HepG2 (cell line): ENCODE measurements at regions not wholly inside any gene's neighbourhood (a gene's known extent, or its start where the extent isn't known, plus 50 kb on each side); places are given as distances from the start of the nearest gene placed in this dataset.

Experiments
- ATAC-seq: fragments of 200-7000 bp; cut with Tn5 transposase; 3 replicates; pipeline ENCODE4 v1.9.1; 2020; ENCODE audit warnings: mild to moderate bottlenecking, moderate library complexity
- BruUV-seq: library from RNA; stranded (reverse); fragments of 400-500 nt; replicated peaks from 2 replicates; lab custom pipeline; 2021; lab: Mats Ljungman, UMichigan
- CTCF ChIA-PET: fragments of 300-600 bp; formaldehyde crosslinking; extraction: SDS; loops from one replicate; lab custom pipeline; 2021; ENCODE audit warnings: low total read pairs, inconsistent platforms, low intra/inter-chr PET ratio; lab: Yijun Ruan, JAX
- POLR2A ChIA-PET: fragments of 350-600 bp; sonication (Branson Sonifier 250); formaldehyde crosslinking; loops from one replicate; lab custom pipeline; 2020; ENCODE audit warnings: antibody characterized with exemption, inconsistent platforms; lab: Yijun Ruan, JAX
- DNase-seq: peaks from one replicate; pipeline ENCODE4 v3.0.0-alpha.2; 2015; ENCODE audit warnings: low spot score
- FAIRE-seq: peaks from 3 replicates; lab custom pipeline; 2011; peaks lifted over from hg19 to GRCh38; lab: Jason Lieb, UNC
- H2AFZ ChIP-seq: one replicate; pipeline ENCODE4 v1.6.1; 2011; ENCODE audit warnings: low read length, inconsistent platforms
- H3K27ac ChIP-seq: fragments of 300-600 bp; 3 replicates; pipeline ENCODE4 v1.8.0; 2011; ENCODE audit warnings: mixed run types, mild to moderate bottlenecking, mixed read lengths, low read length, inconsistent platforms; ENCODE audit not compliant: insufficient read depth; ENCODE audit errors: extremely low read length
- H3K27me3 ChIP-seq, 2 experiments: fragments of 200-600 bp in 1 of 2; 2 replicates in 1 of 2; 3 replicates in 1 of 2; pipeline versions ENCODE4 v1.6.0 to v1.8.0; 2011; ENCODE audit warnings: low read length in 2 of 2, mild to moderate bottlenecking in 2 of 2, moderate library complexity in 2 of 2, inconsistent platforms in 1 of 2; ENCODE audit not compliant: insufficient read depth in 2 of 2, control insufficient read depth in 1 of 2
- H3K36me3 ChIP-seq, 2 experiments: fragments of 200-600 bp in 1 of 2; replicated peaks in 1 of 2; 2 replicates in 1 of 2; 3 replicates in 1 of 2; pipeline versions ENCODE4 v1.5.1 to v1.8.0; 2011; ENCODE audit warnings: low read length in 2 of 2, inconsistent platforms in 1 of 2; ENCODE audit not compliant: insufficient read depth in 2 of 2, control insufficient read depth in 1 of 2
- H3K4me1 ChIP-seq: 2 replicates; pipeline ENCODE4 v1.5.1; 2012; ENCODE audit warnings: low read length, inconsistent platforms; ENCODE audit not compliant: insufficient read depth
- H3K4me2 ChIP-seq: 2 replicates; pipeline ENCODE4 v1.6.0; 2011; ENCODE audit warnings: low read depth, low read length, inconsistent platforms
- H3K4me3 ChIP-seq, 3 experiments: fragments of 200-600 bp in 1 of 3; sonication (generic), shearing (Covaris generic) in 1 of 3; replicated peaks in 1 of 3; 2 replicates each; pipeline ENCODE4 v1.5.1; 2011 to 2016; ENCODE audit warnings: low read length in 3 of 3, inconsistent platforms in 2 of 3, low read depth in 2 of 3, mild to moderate bottlenecking in 2 of 3, control low read depth in 1 of 3, mixed read lengths in 1 of 3; ENCODE audit not compliant: insufficient read depth in 1 of 3
- H3K79me2 ChIP-seq: one replicate; pipeline ENCODE4 v1.6.1; 2011; ENCODE audit warnings: low read length, inconsistent platforms; ENCODE audit not compliant: insufficient read depth
- H3K9ac ChIP-seq: 2 replicates; pipeline ENCODE4 v1.6.0; 2011; ENCODE audit warnings: mild to moderate bottlenecking, low read depth, low read length, inconsistent platforms; ENCODE audit not compliant: insufficient read depth
- H3K9me3 ChIP-seq: 2 replicates; pipeline ENCODE4 v1.5.1; 2012; ENCODE audit warnings: mild to moderate bottlenecking, low read length
- H4K20me1 ChIP-seq: 2 replicates; pipeline ENCODE4 v1.6.0; 2011; ENCODE audit warnings: inconsistent platforms, mild to moderate bottlenecking, low read length, moderate library complexity; ENCODE audit not compliant: insufficient read depth
- AGO1 ChIP-seq: fragments of 200-400 bp; formaldehyde crosslinking; IDR thresholded peaks from 2 replicates; pipeline ENCODE4 v1.6.1; 2017; ENCODE audit warnings: mild to moderate bottlenecking, low read depth, low read length, moderate library complexity; ENCODE audit not compliant: poor library complexity, severe bottlenecking
- BRCA1 ChIP-seq: sonication (generic); formaldehyde crosslinking; IDR thresholded peaks from 2 replicates; pipeline ENCODE4 v1.4.0; 2020; ENCODE audit warnings: missing genetic modification reagents
- EEA1 ChIP-seq: sonication (generic); formaldehyde crosslinking; IDR thresholded peaks from 2 replicates; pipeline ENCODE4 v1.5.1; 2020; ENCODE audit warnings: mild to moderate bottlenecking, missing genetic modification reagents, borderline replicate concordance
- GABPA ChIP-seq, 2 experiments: IDR thresholded peaks; 2 replicates each; pipeline ENCODE4 v1.6.1; 2011 to 2016; ENCODE audit warnings: low read depth in 2 of 2, low read length in 1 of 2, missing biosample characterization in 1 of 2, missing genetic modification characterization in 1 of 2
- HNRNPH1 ChIP-seq: fragments of 200-400 bp; formaldehyde crosslinking; optimal IDR thresholded peaks from 2 replicates; pipeline ENCODE3; 2017; ENCODE audit warnings: mild to moderate bottlenecking, low read depth, low read length
- KDM5A ChIP-seq: fragments of 200-600 bp; sonication (generic); IDR thresholded peaks from 2 replicates; pipeline ENCODE4 v1.7.0; 2018; ENCODE audit warnings: antibody characterized with exemption, mild to moderate bottlenecking, low read length, borderline replicate concordance
- KDM6A ChIP-seq: IDR thresholded peaks from 2 replicates; pipeline ENCODE4 v1.6.1; 2016; ENCODE audit warnings: low read depth
- KLF15 ChIP-seq: sonication (generic); formaldehyde crosslinking; IDR thresholded peaks from 2 replicates; pipeline ENCODE4 v1.8.1; 2023; ENCODE audit warnings: borderline replicate concordance, mild to moderate bottlenecking, inconsistent platforms, missing genetic modification reagents, mixed read lengths
- MAZ ChIP-seq, 2 experiments: sonication (generic) in 1 of 2; formaldehyde crosslinking in 1 of 2; IDR thresholded peaks; 2 replicates each; pipeline versions ENCODE4 v1.5.0 to v1.6.1; 2012 to 2020; ENCODE audit warnings: low read depth in 2 of 2, mild to moderate bottlenecking in 2 of 2, borderline replicate concordance in 1 of 2, improper control_type of control experiment in 1 of 2, low read length in 1 of 2, missing genetic modification reagents in 1 of 2, moderate library complexity in 1 of 2
- NR1H2 ChIP-seq: sonication (generic); formaldehyde crosslinking; IDR thresholded peaks from 2 replicates; pipeline ENCODE4 v1.8.1; 2022; ENCODE audit warnings: low read depth, missing genetic modification reagents, borderline replicate concordance
- RFX3 ChIP-seq: IDR thresholded peaks from 2 replicates; pipeline ENCODE4 v1.6.1; 2016; ENCODE audit warnings: missing biosample characterization, missing genetic modification reagents
- SIX1 ChIP-seq: sonication (generic); formaldehyde crosslinking; IDR thresholded peaks from 2 replicates; pipeline ENCODE4 v1.4.0; 2020; ENCODE audit warnings: missing genetic modification reagents, borderline replicate concordance
- SRY ChIP-seq: sonication (generic); formaldehyde crosslinking; IDR thresholded peaks from 2 replicates; pipeline ENCODE4 v1.8.0; 2022; ENCODE audit warnings: mild to moderate bottlenecking, missing genetic modification reagents
- TCF7 ChIP-seq: sonication (generic); IDR thresholded peaks from 2 replicates; pipeline ENCODE4 v1.6.1; 2016; ENCODE audit warnings: antibody characterized with exemption, low read depth
- ZBTB42 ChIP-seq: sonication (generic); formaldehyde crosslinking; IDR thresholded peaks from 2 replicates; pipeline ENCODE4 v1.5.0; 2020; ENCODE audit warnings: mild to moderate bottlenecking, missing genetic modification reagents
- ZC3H4 ChIP-seq: sonication (generic); formaldehyde crosslinking; IDR thresholded peaks from 2 replicates; pipeline ENCODE4 v1.4.0; 2020; ENCODE audit warnings: missing genetic modification reagents, borderline replicate concordance
- ZNF577 ChIP-seq: sonication (generic); formaldehyde crosslinking; IDR thresholded peaks from 2 replicates; pipeline ENCODE4 v1.4.0; 2020; ENCODE audit warnings: mild to moderate bottlenecking, low read depth, missing genetic modification reagents, borderline replicate concordance
- ZNF713 ChIP-seq: sonication (generic); formaldehyde crosslinking; IDR thresholded peaks from 2 replicates; pipeline ENCODE4 v1.4.0; 2020; ENCODE audit warnings: mild to moderate bottlenecking, missing genetic modification reagents
- ZNF737 ChIP-seq: sonication (generic); formaldehyde crosslinking; IDR thresholded peaks from 2 replicates; pipeline ENCODE4 v1.5.0; 2020; ENCODE audit warnings: missing genetic modification reagents, mild to moderate bottlenecking, borderline replicate concordance
- ZNF792 ChIP-seq: IDR thresholded peaks from 2 replicates; pipeline ENCODE4 v1.6.1; 2016
- WGBS: methylation state at CpG from one replicate; pipeline ENCODE4 v1.1.6; 2017; ENCODE audit warnings: low lambda C conversion rate; 5-methylcytosine and 5-hydroxymethylcytosine counted together
- in situ Hi-C: cut with HindIII; loops from 2 replicates; pipeline ENCODE4 v1.10.0; 2017; ENCODE audit warnings: low pct_unique_long_range_greater_than_20kb; ENCODE audit not compliant: extremely low pct_ligation_motif_present
- intact Hi-C: fragments of 100-400 bp; cut with micrococcal nuclease; formaldehyde crosslinking; loops from one replicate; pipeline ENCODE4 v1.10.0; 2022; ENCODE audit not compliant: unreplicated experiment
- TF ChIP-seq, protein P1 (sequence below): sonication (generic); formaldehyde crosslinking; IDR thresholded peaks from 2 replicates; pipeline ENCODE4 v1.4.0; 2020; ENCODE audit warnings: mild to moderate bottlenecking, missing genetic modification reagents

DNA sequence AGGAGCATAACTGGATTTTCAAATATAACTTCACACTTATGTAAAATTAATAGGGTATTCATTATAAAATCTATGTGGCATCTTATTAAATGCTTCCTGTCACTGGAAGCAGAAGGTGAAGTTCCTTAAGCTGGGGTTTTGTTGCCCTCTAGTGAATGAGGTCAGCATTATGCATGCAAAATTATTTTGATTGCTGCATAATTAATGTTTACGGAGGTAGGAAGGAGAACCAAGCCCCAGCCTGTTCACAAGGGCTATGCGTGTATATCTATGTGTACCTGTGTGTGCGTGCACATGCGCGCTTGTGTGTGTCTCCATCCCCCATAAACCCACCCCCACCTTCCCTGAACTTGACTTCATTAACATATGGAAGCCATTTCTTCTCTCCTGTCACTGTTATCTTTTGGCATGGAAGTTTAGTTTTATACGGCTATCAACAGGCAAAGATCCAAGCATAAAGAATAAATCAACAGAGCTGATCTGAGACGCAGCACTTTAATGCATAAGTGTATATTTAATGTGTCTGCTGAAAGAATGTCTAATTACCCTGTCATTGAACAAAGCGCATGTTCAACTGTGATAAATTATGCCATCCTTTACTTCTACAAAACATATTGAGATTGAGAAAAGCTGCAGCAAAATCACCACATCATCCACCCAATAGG lies 90.2 kb upstream of the CDH4 start:
- 36% methylated on average over 8 of the region's 8 CpGs for WGBS
- no peak for ATAC-seq
- CTCF ChIA-PET = no interaction called here
- H4K20me1 ChIP-seq = no peaks in the 10 kb centered on the region
- POLR2A ChIA-PET = no interaction called here
- no peaks in the 10 kb centered on the region for H3K4me1 ChIP-seq
- FAIRE-seq = no peak
- no peaks in the 10 kb centered on the region for H3K36me3 ChIP-seq
- H3K9me3 ChIP-seq = no peaks in the 10 kb centered on the region
- H3K27ac ChIP-seq = no peak overlapping the region
- H2AFZ ChIP-seq = no peak overlapping the region
- intact Hi-C loops = no loop called here
- H3K4me2 ChIP-seq = no peak overlapping the region
- in situ Hi-C loops = no loop called here
- BruUV-seq = no TSS peak
- no peak overlapping the region for H3K4me3 ChIP-seq
- H3K9ac ChIP-seq = no peak overlapping the region
- no peaks in the 10 kb centered on the region for H3K79me2 ChIP-seq
- no peak for DNase-seq
- H3K27me3 ChIP-seq = 0 out of 5 replicates have a peak, but pooled peaks cover 0 to 6% of the 10 kb centered on the region in 2 experiments
- TF ChIP-seq ZC3H4 (CRISPR knock-in tag) (no peak), ZBTB42 (CRISPR knock-in tag) (no peak), TCF7 (no peak), EEA1 (CRISPR knock-in tag) (no peak), ZNF792 (no peak), GABPA (IDR thresholded peaks at IDR 0.05; ENCODE audit: low read depth, low read length) (no peak), GABPA (CRISPR knock-in tag; IDR thresholded peaks at IDR 0.05; ENCODE audit: low read depth) (no peak), SRY (CRISPR knock-in tag) (no peak), SIX1 (CRISPR knock-in tag) (no peak), ZNF713 (CRISPR knock-in tag) (no peak), BRCA1 (CRISPR knock-in tag) (no peak)

DNA sequence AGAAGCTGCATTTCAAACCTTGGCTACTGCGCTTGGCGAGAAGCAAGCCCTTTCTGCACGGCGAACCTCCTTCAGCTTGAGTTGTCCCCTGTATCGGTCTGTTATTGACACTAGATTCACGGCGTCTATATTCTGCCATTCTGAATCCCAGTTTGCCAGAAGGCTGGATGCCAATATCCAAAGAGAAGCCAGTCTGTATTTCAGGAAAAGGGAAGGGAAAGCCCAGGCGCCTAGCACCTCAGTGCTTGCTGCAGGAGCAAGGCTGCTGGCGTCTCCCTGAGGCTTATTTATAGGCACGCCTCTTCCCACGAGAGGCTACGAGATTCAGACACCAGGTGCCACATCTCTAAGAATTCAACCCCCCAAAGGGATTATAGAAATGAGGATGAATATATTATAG lies 89.6 kb upstream of the CDH4 start:
- BruUV-seq = no TSS peak
- no peaks in the 10 kb centered on the region for H4K20me1 ChIP-seq
- H3K4me1 ChIP-seq = no peaks in the 10 kb centered on the region
- H3K27ac ChIP-seq = no peak overlapping the region
- H3K27me3 ChIP-seq = 0 out of 5 replicates have a peak, but pooled peaks cover 0 to 6% of the 10 kb centered on the region in 2 experiments
- FAIRE-seq = no peak
- POLR2A ChIA-PET = no interaction called here
- no peak for DNase-seq
- intact Hi-C loops = no loop called here
- CTCF ChIA-PET = no interaction called here
- no peak overlapping the region for H3K9ac ChIP-seq
- no peak overlapping the region for H3K4me3 ChIP-seq
- in situ Hi-C loops = no loop called here
- WGBS = 50% methylated on average over 12 of the region's 12 CpGs
- no peak overlapping the region for H2AFZ ChIP-seq
- no peaks in the 10 kb centered on the region for H3K79me2 ChIP-seq
- H3K4me2 ChIP-seq = no peak overlapping the region
- no peak for ATAC-seq
- H3K36me3 ChIP-seq = no peaks in the 10 kb centered on the region
- no peaks in the 10 kb centered on the region for H3K9me3 ChIP-seq
- TF ChIP-seq KLF15 (CRISPR knock-in tag) (no peak), NR1H2 (CRISPR knock-in tag) (no peak), ZNF737 (CRISPR knock-in tag) (no peak), MAZ (IDR thresholded peaks at IDR 0.05; ENCODE audit: borderline replicate concordance, low read depth, low read length) (no peak), MAZ (CRISPR knock-in tag; IDR thresholded peaks at IDR 0.05; ENCODE audit: low read depth) (no peak), ZNF577 (CRISPR knock-in tag) (no peak), HNRNPH1 (no peak), KDM6A (CRISPR knock-in tag) (no peak), AGO1 (no peak), KDM5A (no peak), RFX3 (no peak)
- TF ChIP-seq, protein P1, sequence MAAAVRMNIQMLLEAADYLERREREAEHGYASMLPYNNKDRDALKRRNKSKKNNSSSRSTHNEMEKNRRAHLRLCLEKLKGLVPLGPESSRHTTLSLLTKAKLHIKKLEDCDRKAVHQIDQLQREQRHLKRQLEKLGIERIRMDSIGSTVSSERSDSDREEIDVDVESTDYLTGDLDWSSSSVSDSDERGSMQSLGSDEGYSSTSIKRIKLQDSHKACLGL = no peak
